ENCODE measurements at regions not wholly inside any gene's neighbourhood (a gene's known extent, or its start where the extent isn't known, plus 50 kb on each side); places are given as distances from the start of the nearest gene placed in this dataset.

DNA sequence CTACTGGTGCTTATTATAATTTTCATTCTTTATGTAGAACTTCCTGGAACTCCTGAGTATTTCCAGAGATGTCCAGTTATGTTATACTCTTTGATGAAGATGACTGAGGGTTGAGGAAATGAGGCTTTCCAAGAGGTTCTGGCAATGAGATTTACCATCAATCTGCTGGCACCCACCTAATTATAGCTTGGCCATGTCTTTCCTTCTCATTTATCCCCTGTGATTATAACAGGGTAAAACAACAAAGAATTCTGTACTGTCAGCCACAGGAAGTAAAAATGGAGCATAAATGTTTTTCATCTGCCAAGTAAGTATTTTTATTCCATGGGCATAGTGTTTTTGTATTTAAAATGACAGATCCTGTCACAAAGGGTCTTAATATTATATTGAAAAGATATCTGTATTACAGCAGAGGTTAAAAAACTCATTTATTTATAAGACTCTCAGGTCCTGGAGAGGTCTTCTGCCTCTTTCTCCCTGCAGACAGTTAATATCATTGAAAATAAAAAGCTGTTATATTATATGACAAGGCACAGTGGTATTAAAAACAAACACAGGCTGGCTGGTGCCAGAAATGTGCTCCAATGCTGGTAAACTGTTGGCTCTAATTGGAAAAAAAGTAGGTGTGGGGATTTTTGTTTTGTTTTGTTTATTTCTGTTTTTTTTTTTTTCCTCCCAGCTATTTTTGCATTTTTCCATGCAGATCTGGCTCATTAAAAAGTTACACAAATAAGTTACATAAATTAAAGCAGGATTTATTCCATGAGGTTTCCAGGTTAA, 1764.1 kb upstream of the CELF4 start:
- H3K36me3 ChIP-seq (ENCODE audit: control insufficient read depth, insufficient read depth, low read length) = no peaks in the 10 kb centered on the region
- H3K4me3 ChIP-seq (replicated peaks; ENCODE audit: low read depth, low read length) = no peak overlapping the region
- DNase-seq (ENCODE audit: extremely low read depth, insufficient read length) = no peak
- no peaks in the 10 kb centered on the region for H3K27me3 ChIP-seq (replicated peaks; ENCODE audit: control insufficient read depth, insufficient read depth, low read length)
- TF ChIP-seq, protein P1, sequence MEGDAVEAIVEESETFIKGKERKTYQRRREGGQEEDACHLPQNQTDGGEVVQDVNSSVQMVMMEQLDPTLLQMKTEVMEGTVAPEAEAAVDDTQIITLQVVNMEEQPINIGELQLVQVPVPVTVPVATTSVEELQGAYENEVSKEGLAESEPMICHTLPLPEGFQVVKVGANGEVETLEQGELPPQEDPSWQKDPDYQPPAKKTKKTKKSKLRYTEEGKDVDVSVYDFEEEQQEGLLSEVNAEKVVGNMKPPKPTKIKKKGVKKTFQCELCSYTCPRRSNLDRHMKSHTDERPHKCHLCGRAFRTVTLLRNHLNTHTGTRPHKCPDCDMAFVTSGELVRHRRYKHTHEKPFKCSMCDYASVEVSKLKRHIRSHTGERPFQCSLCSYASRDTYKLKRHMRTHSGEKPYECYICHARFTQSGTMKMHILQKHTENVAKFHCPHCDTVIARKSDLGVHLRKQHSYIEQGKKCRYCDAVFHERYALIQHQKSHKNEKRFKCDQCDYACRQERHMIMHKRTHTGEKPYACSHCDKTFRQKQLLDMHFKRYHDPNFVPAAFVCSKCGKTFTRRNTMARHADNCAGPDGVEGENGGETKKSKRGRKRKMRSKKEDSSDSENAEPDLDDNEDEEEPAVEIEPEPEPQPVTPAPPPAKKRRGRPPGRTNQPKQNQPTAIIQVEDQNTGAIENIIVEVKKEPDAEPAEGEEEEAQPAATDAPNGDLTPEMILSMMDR (IDR thresholded peaks at IDR 0.05; ENCODE audit: insufficient read depth, low read length, poor library complexity, severe bottlenecking) = no peak

DNA sequence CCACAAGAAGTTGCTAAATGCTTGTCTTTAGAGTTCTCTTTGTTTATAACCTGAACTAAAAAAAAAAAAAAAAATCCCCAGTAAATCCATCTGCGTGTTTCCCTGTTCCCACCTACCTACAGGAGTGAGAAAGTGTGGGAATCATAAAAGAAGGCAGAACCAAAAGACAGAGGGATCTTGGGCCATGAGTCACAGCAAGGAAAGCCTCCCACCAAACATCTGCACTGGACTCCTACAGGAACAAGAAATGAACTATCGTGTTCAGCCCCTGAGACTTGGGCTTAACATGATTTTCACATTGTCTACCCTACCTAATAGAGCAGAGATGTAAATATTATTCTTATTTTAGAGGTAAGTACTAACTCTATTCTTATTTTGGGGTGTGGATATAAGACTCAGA, 1761.2 kb upstream of the CELF4 start:
- DNase-seq (ENCODE audit: extremely low read depth, insufficient read length) = no peak
- TF ChIP-seq, protein P1 (IDR thresholded peaks at IDR 0.05; ENCODE audit: insufficient read depth, low read length, poor library complexity, severe bottlenecking) = no peak
- Histone ChIP-seq H3K27me3 (replicated peaks; ENCODE audit: control insufficient read depth, insufficient read depth, low read length) (no peaks in the 10 kb centered on the region), H3K4me3 (replicated peaks; ENCODE audit: low read depth, low read length) (no peak overlapping the region), H3K36me3 (ENCODE audit: control insufficient read depth, insufficient read depth, low read length) (no peaks in the 10 kb centered on the region)

DNA sequence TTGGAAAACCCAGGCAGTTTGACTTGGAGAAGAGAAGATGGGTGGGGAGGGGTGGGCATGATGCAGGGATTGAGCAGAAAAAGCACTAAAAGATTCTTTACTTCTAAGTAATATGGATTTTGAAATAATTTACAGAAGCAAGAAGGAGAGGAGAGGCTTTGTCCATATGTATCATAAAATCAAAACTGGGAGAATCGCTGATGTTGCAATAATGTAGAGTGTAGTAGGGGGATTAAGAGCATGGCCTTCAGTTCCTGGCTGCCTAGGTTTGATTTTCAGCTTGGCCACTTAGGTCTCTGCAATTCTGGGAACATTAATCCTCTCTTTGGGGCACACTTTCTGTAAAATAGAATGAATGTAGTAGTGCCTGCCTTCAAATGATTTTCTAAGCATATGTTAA, 1760.4 kb upstream of the CELF4 start:
- Histone ChIP-seq H3K4me3 (replicated peaks; ENCODE audit: low read depth, low read length) (no peak overlapping the region), H3K27me3 (replicated peaks; ENCODE audit: control insufficient read depth, insufficient read depth, low read length) (no peaks in the 10 kb centered on the region), H3K36me3 (ENCODE audit: control insufficient read depth, insufficient read depth, low read length) (no peaks in the 10 kb centered on the region)
- DNase-seq (ENCODE audit: extremely low read depth, insufficient read length) = no peak
- TF ChIP-seq, protein P1 (IDR thresholded peaks at IDR 0.05; ENCODE audit: insufficient read depth, low read length, poor library complexity, severe bottlenecking) = no peak

DNA sequence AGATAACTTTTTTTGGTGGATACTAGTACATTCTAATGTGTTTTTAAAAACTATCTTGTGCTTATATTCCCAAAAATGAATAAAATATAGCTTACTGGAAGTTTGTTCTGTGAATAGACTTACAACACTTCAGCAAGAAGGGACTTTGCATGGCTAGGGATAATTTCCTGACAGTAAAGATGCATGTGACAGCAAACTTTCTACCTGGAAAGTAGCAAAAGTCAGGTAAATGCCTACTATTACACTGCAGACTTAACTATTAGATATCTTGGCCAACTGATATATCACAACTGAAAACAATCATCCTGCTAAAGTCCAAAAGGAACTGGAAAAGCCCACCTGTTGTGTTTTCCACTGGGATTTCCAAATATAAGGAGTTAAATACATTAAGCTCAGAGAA, 1753.5 kb upstream of the CELF4 start:
- TF ChIP-seq, protein P1 (IDR thresholded peaks at IDR 0.05; ENCODE audit: insufficient read depth, low read length, poor library complexity, severe bottlenecking) = no peak
- Histone ChIP-seq H3K27me3 (replicated peaks; ENCODE audit: control insufficient read depth, insufficient read depth, low read length) (no peaks in the 10 kb centered on the region), H3K36me3 (ENCODE audit: control insufficient read depth, insufficient read depth, low read length) (no peaks in the 10 kb centered on the region), H3K4me3 (replicated peaks; ENCODE audit: low read depth, low read length) (no peak overlapping the region)
- DNase-seq (ENCODE audit: extremely low read depth, insufficient read length) = no peak

DNA sequence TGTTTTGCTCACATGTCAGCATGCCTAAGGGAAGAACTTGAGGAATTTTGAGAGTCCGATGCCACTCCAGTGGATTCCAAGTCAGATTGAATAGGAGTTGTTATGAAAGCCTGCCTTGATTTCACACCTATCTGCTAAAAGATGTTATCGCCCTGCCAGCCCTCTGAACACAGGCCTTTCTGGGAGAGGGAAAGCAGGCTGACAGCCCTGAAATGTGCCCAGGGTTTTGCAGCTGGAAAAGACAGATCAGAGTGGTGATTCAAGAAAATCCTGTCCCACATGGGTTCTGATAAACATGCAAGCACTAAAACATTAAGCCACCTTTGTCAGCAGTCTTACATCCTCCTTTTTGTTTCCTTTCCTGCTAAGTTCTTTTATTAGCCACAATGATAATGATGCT, 1752.9 kb upstream of the CELF4 start:
- DNase-seq (ENCODE audit: extremely low read depth, insufficient read length) = no peak
- Histone ChIP-seq H3K36me3 (ENCODE audit: control insufficient read depth, insufficient read depth, low read length) (no peaks in the 10 kb centered on the region), H3K4me3 (replicated peaks; ENCODE audit: low read depth, low read length) (no peak overlapping the region), H3K27me3 (replicated peaks; ENCODE audit: control insufficient read depth, insufficient read depth, low read length) (no peaks in the 10 kb centered on the region)
- TF ChIP-seq, protein P1 (IDR thresholded peaks at IDR 0.05; ENCODE audit: insufficient read depth, low read length, poor library complexity, severe bottlenecking) = no peak

Data from GM06990 (cell line).